GM23248 (cell line): ENCODE measurements at regions not wholly inside any gene's neighbourhood (a gene's known extent, or its start where the extent isn't known, plus 50 kb on each side); places are given as distances from the start of the nearest gene placed in this dataset.

Experiments
- DNase-seq: peaks from one replicate; pipeline ENCODE4 v3.0.0-alpha.2; 2015
- H2AFZ ChIP-seq: fragments of 200-600 bp; sonication (generic); 2 replicates; pipeline ENCODE4 v1.6.1; 2016; ENCODE audit warnings: antibody characterized with exemption
- H3F3A ChIP-seq: fragments of 200-600 bp; sonication (generic); 2 replicates; pipeline ENCODE4 v1.6.1; 2016; ENCODE audit warnings: mild to moderate bottlenecking, antibody characterized with exemption, mixed run types; ENCODE audit not compliant: insufficient read depth
- H3K27ac ChIP-seq: fragments of 200-600 bp; sonication (generic); 2 replicates; pipeline ENCODE4 v1.5.1; 2016; ENCODE audit warnings: mild to moderate bottlenecking
- H3K27me3 ChIP-seq: fragments of 200-600 bp; sonication (generic); replicated peaks from 2 replicates; pipeline ENCODE4 v1.6.1; 2016; ENCODE audit warnings: mild to moderate bottlenecking; ENCODE audit not compliant: insufficient read depth
- H3K36me3 ChIP-seq: fragments of 200-600 bp; sonication (generic); 2 replicates; pipeline ENCODE4 v1.6.1; 2016; ENCODE audit warnings: low read depth, mild to moderate bottlenecking
- H3K4me1 ChIP-seq: fragments of 200-600 bp; sonication (generic); 2 replicates; pipeline ENCODE4 v1.6.1; 2016; ENCODE audit warnings: mild to moderate bottlenecking; ENCODE audit not compliant: insufficient read depth
- H3K4me2 ChIP-seq: fragments of 200-600 bp; sonication (generic); one replicate; pipeline ENCODE4 v1.6.1; 2016; ENCODE audit warnings: mild to moderate bottlenecking; ENCODE audit not compliant: unreplicated experiment
- H3K4me3 ChIP-seq: fragments of 200-600 bp; sonication (generic); 2 replicates; pipeline ENCODE4 v1.5.1; 2016; ENCODE audit warnings: mild to moderate bottlenecking
- H3K79me2 ChIP-seq: fragments of 200-600 bp; sonication (generic); 2 replicates; pipeline ENCODE4 v1.6.1; 2016; ENCODE audit warnings: mild to moderate bottlenecking; ENCODE audit not compliant: insufficient read depth
- H3K9ac ChIP-seq: fragments of 200-600 bp; sonication (generic); 2 replicates; pipeline ENCODE4 v1.6.1; 2016; ENCODE audit warnings: mild to moderate bottlenecking
- H3K9me2 ChIP-seq: fragments of 200-600 bp; sonication (generic); 2 replicates; pipeline ENCODE4 v1.6.1; 2016; ENCODE audit warnings: mixed run types, mild to moderate bottlenecking, moderate library complexity; ENCODE audit not compliant: insufficient read depth
- H3K9me3 ChIP-seq: fragments of 200-600 bp; sonication (generic); one replicate; pipeline ENCODE4 v1.6.1; 2017; ENCODE audit warnings: low read depth
- H4K20me1 ChIP-seq: fragments of 200-600 bp; sonication (generic); 2 replicates; pipeline ENCODE4 v1.6.0; 2016; ENCODE audit not compliant: insufficient read depth
- EZH2 ChIP-seq: fragments of 200-600 bp; sonication (generic); IDR thresholded peaks from 2 replicates; pipeline ENCODE4 v1.6.1; 2018; ENCODE audit warnings: antibody characterized with exemption, mild to moderate bottlenecking; ENCODE audit not compliant: insufficient read depth, poor library complexity, severe bottlenecking
- EZH2phosphoT487 ChIP-seq: fragments of 200-600 bp; sonication (generic); IDR thresholded peaks from 2 replicates; pipeline ENCODE4 v1.6.1; 2018; ENCODE audit warnings: antibody characterized with exemption, moderate library complexity, mild to moderate bottlenecking, low read depth; ENCODE audit not compliant: insufficient read depth
- WGBS, 2 experiments: methylation state at CpG; one replicate each; pipeline ENCODE4 v1.1.6; 2015 to 2017; ENCODE audit warnings: low lambda C conversion rate in 2 of 2, low coverage in 1 of 2; ENCODE audit errors: missing lambda C conversion rate in 2 of 2; 5-methylcytosine and 5-hydroxymethylcytosine counted together
- in situ Hi-C: fragments of 300-500 bp; cut with MboI; formaldehyde crosslinking; loops from 2 replicates; pipeline ENCODE4 v1.15.0; 2020

- H3K79me2 ChIP-seq = no peaks in the 10 kb centered on the region
- H3K27me3 ChIP-seq = no peaks in the 10 kb centered on the region
- in situ Hi-C loops = no loop called here
- H4K20me1 ChIP-seq = no peaks in the 10 kb centered on the region
- WGBS, 2 experiments = 30 to 40% methylated on average over 1 of the region's 1 CpG
- no peak overlapping the region for H3K9ac ChIP-seq
- no peaks in the 10 kb centered on the region for H3K36me3 ChIP-seq
- DNase-seq = no peak
- no peaks in the 10 kb centered on the region for H3K4me1 ChIP-seq
- no peaks in the 10 kb centered on the region for H3K9me2 ChIP-seq
- no peaks in the 10 kb centered on the region for H3K9me3 ChIP-seq
- no peaks in the 10 kb centered on the region for H3F3A ChIP-seq
- TF ChIP-seq EZH2phosphoT487 (no peak), EZH2 (no peak)
- H3K4me3 ChIP-seq = no peak overlapping the region
- H3K4me2 ChIP-seq = no peak overlapping the region
- H3K27ac ChIP-seq = no peak overlapping the region
- H2AFZ ChIP-seq = no peak overlapping the region
Observed at GRCh38 chrX:100120956-100121355, 289.1 kb downstream of the PCDH19 start.

GRCh38 chrX:100098660-100099375 lies 311.3 kb downstream of the PCDH19 start:
- Histone ChIP-seq H2AFZ (peak overlapping the region; percentile 31; the same call in 1 of the 2 replicates), H3K4me2 (no peak overlapping the region), H3K4me3 (no peak overlapping the region), H3K27ac (peak overlapping the region; percentile 32), H4K20me1 (no peaks in the 10 kb centered on the region), H3K9ac (no peak overlapping the region), H3K36me3 (no peaks in the 10 kb centered on the region), H3K79me2 (no peaks in the 10 kb centered on the region), H3K4me1 (peaks cover 12% of the 10 kb centered on the region), H3K9me2 (no peaks in the 10 kb centered on the region), H3K27me3 (no peaks in the 10 kb centered on the region), H3F3A (no peaks in the 10 kb centered on the region), H3K9me3 (no peaks in the 10 kb centered on the region)
- TF ChIP-seq EZH2 (no peak), EZH2phosphoT487 (no peak)
- in situ Hi-C loops = no loop called here
- 61 to 68% methylated on average over 7 of the region's 7 CpGs for WGBS, 2 experiments
- peak; percentile 51 for DNase-seq

GRCh38 chrX:100090931-100091330 lies 319.1 kb downstream of the PCDH19 start:
- Histone ChIP-seq H3K4me2 (no peak overlapping the region), H4K20me1 (no peaks in the 10 kb centered on the region), H3K9me2 (no peaks in the 10 kb centered on the region), H3K4me1 (peaks cover 16% of the 10 kb centered on the region), H3K36me3 (no peaks in the 10 kb centered on the region), H3F3A (no peaks in the 10 kb centered on the region), H2AFZ (no peak overlapping the region), H3K4me3 (no peak overlapping the region), H3K27me3 (no peaks in the 10 kb centered on the region), H3K79me2 (no peaks in the 10 kb centered on the region), H3K9ac (no peak overlapping the region), H3K9me3 (no peaks in the 10 kb centered on the region), H3K27ac (no peak overlapping the region)
- in situ Hi-C loops = no loop called here
- TF ChIP-seq EZH2phosphoT487 (no peak), EZH2 (no peak)
- 0 to 4% methylated on average over 2 to 3 of the region's 3 CpGs for WGBS, 2 experiments
- DNase-seq = peak; percentile 84

GRCh38 chrX:100089724-100090123 lies 320.3 kb downstream of the PCDH19 start:
- in situ Hi-C loops = no loop called here
- H3K9me2 ChIP-seq = no peaks in the 10 kb centered on the region
- H3F3A ChIP-seq = no peaks in the 10 kb centered on the region
- H3K9me3 ChIP-seq = no peaks in the 10 kb centered on the region
- peaks cover 20% of the 10 kb centered on the region for H3K4me1 ChIP-seq
- no peak overlapping the region for H3K4me2 ChIP-seq
- H3K27me3 ChIP-seq = no peaks in the 10 kb centered on the region
- TF ChIP-seq EZH2 (no peak), EZH2phosphoT487 (no peak)
- H2AFZ ChIP-seq = no peak overlapping the region
- no peaks in the 10 kb centered on the region for H3K79me2 ChIP-seq
- WGBS, 2 experiments = 97 to 100% methylated on average over 3 of the region's 3 CpGs
- DNase-seq = no peak
- H3K4me3 ChIP-seq = no peak overlapping the region
- no peaks in the 10 kb centered on the region for H3K36me3 ChIP-seq
- no peak overlapping the region for H3K27ac ChIP-seq
- no peak overlapping the region for H3K9ac ChIP-seq
- no peaks in the 10 kb centered on the region for H4K20me1 ChIP-seq
